Kidney (tissue), 13 donors: ENCODE measurements at regions not wholly inside any gene's neighbourhood (a gene's known extent, or its start where the extent isn't known, plus 50 kb on each side); places are given as distances from the start of the nearest gene placed in this dataset.

Source experiments
- DNase-seq, 5 donors: peaks; one replicate each; pipeline ENCODE4 v3.0.0-alpha.2; 2013 to 2020
- FAIRE-seq: peaks from 2 replicates; lab custom pipeline; 2012; peaks lifted over from hg19 to GRCh38; lab: Jason Lieb, UNC
- H3K27ac ChIP-seq, 2 donors: one replicate each; pipeline ENCODE4 v1.7.0; 2013; ENCODE audit warnings: low read depth in 2 of 2, low read length in 2 of 2, inconsistent platforms in 1 of 2
- H3K27me3 ChIP-seq: one replicate; pipeline ENCODE4 v1.7.1; 2013; ENCODE audit warnings: low read length, inconsistent platforms; ENCODE audit not compliant: control insufficient read depth, insufficient read depth
- H3K36me3 ChIP-seq, 3 donors: one replicate each; pipeline versions ENCODE4 v1.7.0 to v1.7.1; 2013; ENCODE audit warnings: low read length in 3 of 3, control low read depth in 1 of 3, inconsistent platforms in 1 of 3; ENCODE audit not compliant: insufficient read depth in 3 of 3, control insufficient read depth in 2 of 3
- H3K4me1 ChIP-seq, 3 donors: one replicate each; pipeline versions ENCODE4 v1.7.0 to v1.7.1; 2013; ENCODE audit warnings: low read length in 3 of 3, inconsistent platforms in 1 of 3, low read depth in 1 of 3; ENCODE audit not compliant: control insufficient read depth in 2 of 3, insufficient read depth in 2 of 3
- H3K4me3 ChIP-seq, 3 donors: one replicate each; pipeline versions ENCODE4 v1.7.0 to v1.8.1; 2013; ENCODE audit warnings: low read length in 3 of 3, control low read depth in 1 of 3, inconsistent platforms in 1 of 3
- H3K9ac ChIP-seq, 3 donors: one replicate each; pipeline versions ENCODE4 v1.7.0 to v1.7.1; 2013; ENCODE audit warnings: low read length in 3 of 3, control low read depth in 1 of 3, inconsistent platforms in 1 of 3
- H3K9me3 ChIP-seq, 3 donors: one replicate each; pipeline versions ENCODE4 v1.7.0 to v1.7.1; 2013; ENCODE audit warnings: low read length in 3 of 3, control low read depth in 1 of 3, inconsistent platforms in 1 of 3; ENCODE audit not compliant: control insufficient read depth in 2 of 3, insufficient read depth in 1 of 3
- intact Hi-C: fragments of 100-400 bp; cut with DNase I; formaldehyde crosslinking; loops from one replicate; pipeline ENCODE4 v1.11.1; 2022
- TF ChIP-seq, protein P1 (sequence below): IDR thresholded peaks from 3 replicates; pipeline ENCODE4 v1.5.1; 2012; ENCODE audit warnings: mild to moderate bottlenecking, moderate library complexity, borderline replicate concordance; ENCODE audit not compliant: insufficient read depth; ENCODE audit errors: extremely low read depth
- donor health status: control.
- donor health status: control.
- donor health status: control.
- donor health status: control.
- donor health status: control.
- donor health status: DM: yes; HTN: yes; CAD: no.
- donor health status: Normal renal cell carcinoma (clear cell type).

- Histone ChIP-seq H3K4me1 (no peaks in the 10 kb centered on the region), H3K9ac (no peak overlapping the region), H3K36me3 (no peaks in the 10 kb centered on the region), H3K27ac (no peak overlapping the region), H3K4me3 (no peak overlapping the region), H3K9me3 (peaks cover 0 to 1% (median 0%) of the 10 kb centered on the region in 3 donors), H3K27me3 (no peaks in the 10 kb centered on the region)
- FAIRE-seq (no peak), DNase-seq (peak in 1 of 5 donors; percentile 28)
- TF ChIP-seq, protein P1, sequence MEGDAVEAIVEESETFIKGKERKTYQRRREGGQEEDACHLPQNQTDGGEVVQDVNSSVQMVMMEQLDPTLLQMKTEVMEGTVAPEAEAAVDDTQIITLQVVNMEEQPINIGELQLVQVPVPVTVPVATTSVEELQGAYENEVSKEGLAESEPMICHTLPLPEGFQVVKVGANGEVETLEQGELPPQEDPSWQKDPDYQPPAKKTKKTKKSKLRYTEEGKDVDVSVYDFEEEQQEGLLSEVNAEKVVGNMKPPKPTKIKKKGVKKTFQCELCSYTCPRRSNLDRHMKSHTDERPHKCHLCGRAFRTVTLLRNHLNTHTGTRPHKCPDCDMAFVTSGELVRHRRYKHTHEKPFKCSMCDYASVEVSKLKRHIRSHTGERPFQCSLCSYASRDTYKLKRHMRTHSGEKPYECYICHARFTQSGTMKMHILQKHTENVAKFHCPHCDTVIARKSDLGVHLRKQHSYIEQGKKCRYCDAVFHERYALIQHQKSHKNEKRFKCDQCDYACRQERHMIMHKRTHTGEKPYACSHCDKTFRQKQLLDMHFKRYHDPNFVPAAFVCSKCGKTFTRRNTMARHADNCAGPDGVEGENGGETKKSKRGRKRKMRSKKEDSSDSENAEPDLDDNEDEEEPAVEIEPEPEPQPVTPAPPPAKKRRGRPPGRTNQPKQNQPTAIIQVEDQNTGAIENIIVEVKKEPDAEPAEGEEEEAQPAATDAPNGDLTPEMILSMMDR = peak; percentile 28
- intact Hi-C loops = no loop called here
Observed at GRCh38 chr6:17042422-17043147, 59.3 kb upstream of the STMND1 start.

GRCh38 chr6:17039266-17039665 lies 62.6 kb upstream of the STMND1 start:
- H3K9ac ChIP-seq = no peak overlapping the region
- intact Hi-C loops = no loop called here
- H3K27ac ChIP-seq = no peak overlapping the region
- no peak for FAIRE-seq
- no peaks in the 10 kb centered on the region for H3K27me3 ChIP-seq
- no peaks in the 10 kb centered on the region for H3K36me3 ChIP-seq
- TF ChIP-seq, protein P1 = no peak
- H3K4me1 ChIP-seq = peaks cover 0 to 8% (median 4%) of the 10 kb centered on the region in 3 donors
- H3K9me3 ChIP-seq = peaks cover 0 to 6% (median 0%) of the 10 kb centered on the region in 3 donors
- no peak for DNase-seq
- no peak overlapping the region for H3K4me3 ChIP-seq

DNA sequence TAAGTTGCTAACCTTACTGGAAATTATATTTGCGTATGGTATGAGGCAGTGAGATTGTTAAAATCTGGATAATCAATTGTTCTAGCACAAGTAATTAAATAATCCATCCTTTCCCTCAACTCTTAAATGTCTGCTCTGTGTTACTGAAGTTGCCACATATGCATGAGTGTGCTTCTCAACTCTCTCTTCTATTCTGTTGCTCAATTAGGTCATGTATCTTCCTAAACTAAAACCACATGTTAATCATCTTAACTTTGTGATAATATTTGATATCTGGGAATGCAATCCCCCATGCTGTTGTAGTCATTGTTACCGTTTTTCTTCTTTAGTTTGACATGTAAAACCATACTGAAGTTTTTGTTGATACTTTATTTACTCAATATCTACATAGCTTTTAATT lies 63.5 kb upstream of the STMND1 start:
- Histone ChIP-seq H3K9me3 (peaks cover 0 to 6% (median 0%) of the 10 kb centered on the region in 3 donors), H3K4me3 (no peak overlapping the region), H3K36me3 (no peaks in the 10 kb centered on the region), H3K27me3 (no peaks in the 10 kb centered on the region), H3K4me1 (peaks cover 0 to 8% (median 6%) of the 10 kb centered on the region in 3 donors), H3K9ac (no peak overlapping the region), H3K27ac (no peak overlapping the region)
- TF ChIP-seq, protein P1 = no peak
- no peak for FAIRE-seq
- intact Hi-C loops = no loop called here
- DNase-seq = no peak
